HCT116 (cell line): ENCODE measurements at regions not wholly inside any gene's neighbourhood (a gene's known extent, or its start where the extent isn't known, plus 50 kb on each side); places are given as distances from the start of the nearest gene placed in this dataset.

Experiments
- ATAC-seq: fragments of 200-7000 bp; cut with Tn5 transposase; 2 replicates; pipeline ENCODE4 v1.9.1; 2020; ENCODE audit warnings: mild to moderate bottlenecking, moderate library complexity
- BruUV-seq: library from RNA; stranded (reverse); fragments of 400-500 nt; replicated peaks from 2 replicates; lab custom pipeline; 2021; lab: Mats Ljungman, UMichigan
- CTCF ChIA-PET: fragments of 300-600 bp; sonication (Branson Sonifier 250); formaldehyde crosslinking; loops from one replicate; lab custom pipeline; 2021; ENCODE audit warnings: antibody characterized with exemption; lab: Charles Lee
- POLR2A ChIA-PET: fragments of 300-600, 350-600 bp; sonication (Branson Sonifier 250); formaldehyde crosslinking; loops from one replicate; lab custom pipeline; 2021; ENCODE audit warnings: antibody characterized with exemption; lab: Charles Lee
- RAD21 ChIA-PET, 2 experiments: fragments of 300-600 bp; sonication (Branson Sonifier 250); formaldehyde crosslinking; loops; one replicate each; lab custom pipeline; 2023; ENCODE audit warnings: low total read pairs in 2 of 2; ENCODE audit not compliant: uncharacterized antibody in 2 of 2, unreplicated experiment in 2 of 2, low non-redundant PET in 1 of 2; lab: Charles Lee
- DNase-seq: peaks from one replicate; pipeline ENCODE4 v3.0.0-alpha.2; 2010; ENCODE audit warnings: low read depth, low spot score
- H2AFZ ChIP-seq: fragments of 200-600 bp; shearing (Covaris generic), sonication (generic); 2 replicates; pipeline ENCODE4 v1.6.1; 2017; ENCODE audit warnings: low read depth, mixed run types, mixed read lengths, antibody characterized with exemption, low read length; ENCODE audit not compliant: poor library complexity, severe bottlenecking
- H3K27ac ChIP-seq: 2 replicates; pipeline ENCODE4 v1.5.1; 2012; ENCODE audit warnings: low read depth, low read length
- H3K27me3 ChIP-seq: fragments of 200-600 bp; sonication (generic); 2 replicates; pipeline ENCODE4 v1.6.1; 2016; ENCODE audit warnings: mixed run types, low read length, mixed read lengths; ENCODE audit not compliant: insufficient read depth
- H3K36me3 ChIP-seq, 2 experiments: fragments of 200-500 bp in 1 of 2; fragments of 200-600 bp in 1 of 2; sonication (Bioruptor generic) in 1 of 2; sonication (generic) in 1 of 2; 2 replicates each; pipeline versions ENCODE4 v1.5.1 to v1.6.1; 2014 to 2016; ENCODE audit warnings: low read length in 2 of 2, inconsistent platforms in 1 of 2, mixed read lengths in 1 of 2, mixed run types in 1 of 2; ENCODE audit not compliant: insufficient read depth in 2 of 2, control insufficient read depth in 1 of 2
- H3K4me1 ChIP-seq, 2 experiments: fragments of 200-600 bp in 1 of 2; sonication (generic) in 1 of 2; 2 replicates each; pipeline versions ENCODE4 v1.5.1 to v1.6.1; 2012 to 2017; ENCODE audit warnings: low read length in 2 of 2, inconsistent platforms in 1 of 2, mild to moderate bottlenecking in 1 of 2, mixed read lengths in 1 of 2, mixed run types in 1 of 2, moderate library complexity in 1 of 2; ENCODE audit not compliant: insufficient read depth in 2 of 2, control insufficient read depth in 1 of 2
- H3K4me2 ChIP-seq: fragments of 200-600 bp; sonication (generic); 2 replicates; pipeline ENCODE4 v1.6.1; 2017; ENCODE audit warnings: mixed run types, low read length, mixed read lengths
- H3K4me3 ChIP-seq, 2 experiments: fragments of 200-600 bp in 1 of 2; sonication (generic) in 1 of 2; replicated peaks in 1 of 2; 2 replicates each; pipeline ENCODE4 v1.5.1; 2011 to 2016; ENCODE audit warnings: low read length in 2 of 2, control low read depth in 1 of 2, low read depth in 1 of 2, mild to moderate bottlenecking in 1 of 2, mixed read lengths in 1 of 2, mixed run types in 1 of 2
- H3K79me2 ChIP-seq: fragments of 200-600 bp; sonication (generic); 2 replicates; pipeline ENCODE4 v1.6.1; 2017; ENCODE audit warnings: mild to moderate bottlenecking, mixed run types, low read length, moderate library complexity, mixed read lengths; ENCODE audit not compliant: insufficient read depth
- H3K9ac ChIP-seq: fragments of 200-600 bp; sonication (generic); 2 replicates; pipeline ENCODE4 v1.6.1; 2016; ENCODE audit warnings: low read length, mixed read lengths
- H3K9me2 ChIP-seq: fragments of 200-600 bp; sonication (generic), shearing (Covaris generic); 2 replicates; pipeline ENCODE4 v1.6.1; 2017; ENCODE audit warnings: mixed run types, mild to moderate bottlenecking, moderate library complexity; ENCODE audit not compliant: insufficient read depth
- H3K9me3 ChIP-seq, 2 experiments: fragments of 200-500 bp in 1 of 2; fragments of 200-600 bp in 1 of 2; sonication (Bioruptor generic) in 1 of 2; sonication (generic) in 1 of 2; 2 replicates each; pipeline ENCODE4 v1.6.1; 2014 to 2017; ENCODE audit warnings: low read length in 2 of 2, mixed read lengths in 2 of 2, inconsistent platforms in 1 of 2, low read depth in 1 of 2, mild to moderate bottlenecking in 1 of 2, mixed run types in 1 of 2, moderate library complexity in 1 of 2; ENCODE audit not compliant: control insufficient read depth in 1 of 2, insufficient read depth in 1 of 2
- H4K20me1 ChIP-seq: fragments of 200-600 bp; sonication (generic), shearing (Covaris generic); 2 replicates; pipeline ENCODE4 v1.6.1; 2017; ENCODE audit warnings: mixed run types, mild to moderate bottlenecking, moderate library complexity; ENCODE audit not compliant: insufficient read depth
- EGR1 ChIP-seq: IDR thresholded peaks from 2 replicates; pipeline ENCODE4 v1.6.1; 2012; ENCODE audit warnings: low read depth
- ELF1 ChIP-seq: IDR thresholded peaks from 2 replicates; pipeline ENCODE4 v1.6.1; 2012; ENCODE audit warnings: low read depth, borderline replicate concordance
- EZH2 ChIP-seq: fragments of 200-600 bp; sonication (generic); IDR thresholded peaks from 2 replicates; pipeline ENCODE4 v1.6.1; 2017; ENCODE audit warnings: antibody characterized with exemption, mixed run types
- EZH2phosphoT487 ChIP-seq: fragments of 200-600 bp; IDR thresholded peaks from 2 replicates; pipeline ENCODE4 v1.6.1; 2018; ENCODE audit warnings: antibody characterized with exemption, borderline replicate concordance
- POLR2AphosphoS5 ChIP-seq: IDR thresholded peaks from 2 replicates; pipeline ENCODE4 v1.6.1; 2011; ENCODE audit warnings: mild to moderate bottlenecking, low read depth, low read length, moderate library complexity
- RAD21 ChIP-seq: IDR thresholded peaks from 2 replicates; pipeline ENCODE4 v1.6.1; 2012; ENCODE audit warnings: low read depth, mild to moderate bottlenecking
- REST ChIP-seq: IDR thresholded peaks from 2 replicates; pipeline ENCODE4 v1.6.1; 2012; ENCODE audit warnings: low read depth
- TCF7L2 ChIP-seq: IDR thresholded peaks from 2 replicates; pipeline ENCODE4 v1.7.0; 2011; ENCODE audit warnings: borderline replicate concordance, inconsistent platforms; ENCODE audit not compliant: insufficient read depth, insufficient read length; ENCODE audit errors: extremely low read depth
- intact Hi-C: fragments of 100-400 bp; cut with micrococcal nuclease; formaldehyde crosslinking; loops from 2 replicates; pipeline ENCODE4 v1.10.0; 2022

- peaks cover 2 to 6% of the 10 kb centered on the region in 2 experiments; a peak in 2 of 4 replicates for H3K4me1 ChIP-seq
- no peaks in the 10 kb centered on the region for H3K9me3 ChIP-seq
- ChIA-PET CTCF (interaction anchor here (1.5 kb wide), 1 partner anchor 35 kb away, joined by 4 read pairs; no protein-coding TSS in a partner anchor), RAD21 (no interaction called here), POLR2A (no interaction called here)
- H3K36me3 ChIP-seq = no peaks in the 10 kb centered on the region
- H3K4me2 ChIP-seq = no peak overlapping the region
- H3K27ac ChIP-seq = no peak overlapping the region
- intact Hi-C loops = no loop called here
- BruUV-seq = no TSS peak
- TF ChIP-seq EZH2 = no peak
- no peak for TF ChIP-seq EGR1
- no peak for TF ChIP-seq EZH2phosphoT487
- no peak for TF ChIP-seq TCF7L2
- TF ChIP-seq POLR2AphosphoS5 = no peak
- TF ChIP-seq ELF1 = no peak
- TF ChIP-seq RAD21 = no peak
- TF ChIP-seq REST = no peak
- no peak for ATAC-seq
- no peaks in the 10 kb centered on the region for H3K79me2 ChIP-seq
- no peak overlapping the region for H2AFZ ChIP-seq
- DNase-seq = no peak
- H3K9me2 ChIP-seq = no peaks in the 10 kb centered on the region
- peaks cover 6% of the 10 kb centered on the region; the same call in 1 of the 2 replicates for H3K27me3 ChIP-seq
- no peaks in the 10 kb centered on the region for H4K20me1 ChIP-seq
- no peak overlapping the region for H3K9ac ChIP-seq
- no peak overlapping the region for H3K4me3 ChIP-seq
These were observed 96.2 kb downstream of the ADRB2 start for GRCh38 chr5:148922606-148923005.
